Mucosa of rectum (tissue), 2 donors: ENCODE measurements at regions not wholly inside any gene's neighbourhood (a gene's known extent, or its start where the extent isn't known, plus 50 kb on each side); places are given as distances from the start of the nearest gene placed in this dataset.

Experiments used
- H3K27ac ChIP-seq, 2 donors: one replicate each; pipeline ENCODE4 v1.7.0; 2013; ENCODE audit warnings: inconsistent platforms in 2 of 2, low read depth in 2 of 2, low read length in 2 of 2
- H3K27me3 ChIP-seq, 2 donors: one replicate each; pipeline ENCODE4 v1.7.0; 2013; ENCODE audit warnings: low read length in 2 of 2; ENCODE audit not compliant: control insufficient read depth in 2 of 2, insufficient read depth in 2 of 2
- H3K36me3 ChIP-seq, 2 donors: one replicate each; pipeline ENCODE4 v1.7.0; 2013; ENCODE audit warnings: low read length in 2 of 2; ENCODE audit not compliant: control insufficient read depth in 2 of 2, insufficient read depth in 2 of 2
- H3K4me1 ChIP-seq, 2 donors: one replicate each; pipeline ENCODE4 v1.7.0; 2013; ENCODE audit warnings: low read length in 2 of 2, mild to moderate bottlenecking in 1 of 2; ENCODE audit not compliant: control insufficient read depth in 2 of 2, insufficient read depth in 2 of 2
- H3K4me3 ChIP-seq, 2 donors: one replicate each; pipeline ENCODE4 v1.7.0; 2013; ENCODE audit warnings: low read length in 2 of 2
- H3K9ac ChIP-seq, 2 donors: one replicate each; pipeline ENCODE4 v1.7.0; 2013; ENCODE audit warnings: low read length in 2 of 2, low read depth in 1 of 2, mild to moderate bottlenecking in 1 of 2
- H3K9me3 ChIP-seq, 2 donors: one replicate each; pipeline ENCODE4 v1.7.0; 2013; ENCODE audit warnings: low read length in 2 of 2; ENCODE audit not compliant: control insufficient read depth in 2 of 2
- donor health status: healthy.
- donor health status: Normal muscosa, but diverticular disease.

GRCh38 chr4:121228848-121229247, 64.7 kb upstream of the TNIP3 start:
- Histone ChIP-seq H3K27ac (no peak overlapping the region), H3K36me3 (no peaks in the 10 kb centered on the region), H3K9me3 (no peaks in the 10 kb centered on the region), H3K4me1 (no peaks in the 10 kb centered on the region), H3K4me3 (no peak overlapping the region), H3K9ac (no peak overlapping the region), H3K27me3 (no peaks in the 10 kb centered on the region)

DNA sequence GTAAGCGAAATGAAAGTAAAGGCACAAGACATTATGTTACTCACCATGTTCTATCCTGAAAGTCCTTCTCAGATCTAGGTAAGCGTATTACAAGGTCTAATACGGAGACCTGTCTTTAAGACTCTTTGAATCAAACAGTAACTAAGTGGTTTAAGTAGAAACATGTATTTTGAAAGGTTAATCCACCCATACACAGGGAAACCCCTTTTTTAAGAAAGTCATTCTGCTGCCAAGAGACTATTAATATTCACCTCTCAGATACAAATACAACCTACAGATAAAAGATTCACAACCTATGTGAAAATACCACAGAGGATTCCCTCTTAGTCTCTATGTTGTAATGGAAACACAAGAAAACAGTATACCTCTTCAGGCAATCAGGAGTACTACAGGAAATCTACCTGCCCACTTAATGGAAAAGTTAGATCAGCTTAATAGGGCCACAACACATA, 63.2 kb upstream of the TNIP3 start:
- Histone ChIP-seq H3K4me3 (peak overlapping the region in 1 of 2 donors; percentile 26), H3K36me3 (no peaks in the 10 kb centered on the region), H3K4me1 (no peaks in the 10 kb centered on the region), H3K9me3 (no peaks in the 10 kb centered on the region), H3K27me3 (no peaks in the 10 kb centered on the region), H3K27ac (no peak overlapping the region), H3K9ac (no peak overlapping the region)

- no peaks in the 10 kb centered on the region for H3K36me3 ChIP-seq
- no peaks in the 10 kb centered on the region for H3K9me3 ChIP-seq
- H3K27ac ChIP-seq = no peak overlapping the region
- no peaks in the 10 kb centered on the region for H3K4me1 ChIP-seq
- no peak overlapping the region for H3K9ac ChIP-seq
- peak overlapping the region in 1 of 2 donors; percentile 20 for H3K4me3 ChIP-seq
- no peaks in the 10 kb centered on the region for H3K27me3 ChIP-seq
These were observed 62.2 kb upstream of the TNIP3 start for GRCh38 chr4:121226362-121226761.

DNA sequence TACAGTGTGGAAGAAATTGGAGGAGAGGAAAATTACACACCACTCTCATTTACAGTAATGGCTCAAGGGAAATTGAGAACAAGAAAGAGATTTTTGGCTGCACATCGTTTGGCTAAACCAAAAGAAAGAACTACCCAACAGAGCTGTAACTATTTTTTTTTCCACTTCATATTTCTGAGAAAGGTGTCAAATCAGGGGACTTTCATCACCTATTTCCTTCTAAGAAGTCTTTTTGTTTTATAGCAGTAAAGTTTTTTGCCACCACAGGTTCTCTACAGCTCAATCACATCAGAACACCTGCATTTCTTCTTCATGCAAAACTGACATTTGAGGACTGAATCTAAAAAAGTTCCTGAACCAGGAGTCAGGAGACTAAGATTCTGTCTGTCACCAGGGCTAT, 57.5 kb upstream of the TNIP3 start:
- Histone ChIP-seq H3K27ac (no peak overlapping the region), H3K9me3 (no peaks in the 10 kb centered on the region), H3K27me3 (no peaks in the 10 kb centered on the region), H3K36me3 (no peaks in the 10 kb centered on the region), H3K4me1 (no peaks in the 10 kb centered on the region), H3K9ac (no peak overlapping the region), H3K4me3 (no peak overlapping the region)

DNA sequence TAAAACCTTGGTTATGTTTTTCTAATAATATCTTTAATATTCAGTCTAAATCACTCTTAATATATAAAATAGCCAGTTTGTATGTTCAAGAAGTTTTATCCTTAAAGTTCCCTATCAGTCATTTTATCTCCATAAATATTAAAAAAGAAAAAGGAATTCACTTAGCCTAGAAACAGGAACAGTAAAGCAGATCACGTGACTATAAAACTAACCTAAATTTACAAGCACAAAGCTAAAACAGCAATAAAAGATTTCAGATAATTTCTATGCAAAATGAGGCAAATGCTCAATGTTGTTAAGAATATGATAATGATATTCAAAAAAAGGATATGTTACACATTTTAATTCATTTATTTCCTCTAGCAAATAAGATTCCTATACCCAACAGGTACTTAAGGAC, 57.1 kb upstream of the TNIP3 start:
- H3K27ac ChIP-seq = no peak overlapping the region

DNA sequence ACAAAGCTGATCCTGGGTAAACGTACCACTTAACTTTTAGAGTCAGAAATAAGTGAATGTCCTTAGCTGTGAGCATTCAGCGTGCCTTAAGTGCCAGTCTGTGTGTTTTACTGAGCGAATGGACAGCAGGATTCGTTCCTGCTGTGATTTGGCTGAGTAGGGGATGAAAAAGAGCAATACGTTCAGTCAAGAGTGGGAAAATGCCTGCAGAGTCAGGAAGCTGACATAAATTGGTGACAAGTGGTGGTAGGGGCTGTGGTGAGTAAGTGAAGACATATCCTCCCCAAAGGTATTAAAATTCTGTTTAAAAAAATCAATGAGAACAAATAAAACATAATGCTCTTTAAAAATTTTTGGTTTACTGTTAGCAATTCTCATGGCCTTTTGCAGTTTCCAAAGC, 56.6 kb upstream of the TNIP3 start:
- H3K4me3 ChIP-seq = no peak overlapping the region
- no peak overlapping the region for H3K27ac ChIP-seq
- H3K36me3 ChIP-seq = no peaks in the 10 kb centered on the region
- H3K4me1 ChIP-seq = no peaks in the 10 kb centered on the region
- no peaks in the 10 kb centered on the region for H3K27me3 ChIP-seq
- H3K9me3 ChIP-seq = no peaks in the 10 kb centered on the region
- H3K9ac ChIP-seq = no peak overlapping the region

More for the DNA sequence above, 57.1 kb upstream of the TNIP3 start:
- Histone ChIP-seq H3K9ac (no peak overlapping the region), H3K36me3 (no peaks in the 10 kb centered on the region), H3K9me3 (no peaks in the 10 kb centered on the region), H3K4me3 (no peak overlapping the region), H3K4me1 (no peaks in the 10 kb centered on the region), H3K27me3 (no peaks in the 10 kb centered on the region)

DNA sequence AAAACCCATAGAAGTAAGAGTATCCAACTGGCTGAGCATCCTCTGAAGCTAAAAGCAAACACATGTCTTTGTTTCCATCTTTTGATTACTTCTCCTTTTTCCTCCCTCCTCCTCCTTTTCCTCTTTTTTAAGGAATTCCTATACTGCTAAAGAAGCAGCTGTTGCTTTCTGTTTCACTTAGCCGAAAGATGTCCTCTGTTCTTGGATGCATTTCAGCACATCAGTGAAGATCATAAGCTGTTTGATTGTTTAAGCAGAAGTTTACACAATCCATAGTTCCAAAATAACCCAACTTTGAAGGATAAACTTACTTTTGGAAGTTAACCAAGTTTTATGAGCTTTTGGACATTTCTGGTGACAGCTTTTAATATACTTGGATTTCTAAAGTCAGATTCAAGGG, 55.1 kb upstream of the TNIP3 start:
- Histone ChIP-seq H3K27me3 (no peaks in the 10 kb centered on the region), H3K27ac (no peak overlapping the region)

GRCh38 chr4:121217351-121217750, 53.2 kb upstream of the TNIP3 start:
- H3K9me3 ChIP-seq = no peaks in the 10 kb centered on the region
- no peaks in the 10 kb centered on the region for H3K36me3 ChIP-seq
- no peak overlapping the region for H3K4me3 ChIP-seq
- no peaks in the 10 kb centered on the region for H3K4me1 ChIP-seq
- H3K9ac ChIP-seq = no peak overlapping the region
- H3K27me3 ChIP-seq = no peaks in the 10 kb centered on the region
- no peak overlapping the region for H3K27ac ChIP-seq

More for the DNA sequence above, 55.1 kb upstream of the TNIP3 start:
- Histone ChIP-seq H3K4me1 (no peaks in the 10 kb centered on the region), H3K36me3 (no peaks in the 10 kb centered on the region), H3K9ac (no peak overlapping the region), H3K9me3 (no peaks in the 10 kb centered on the region), H3K4me3 (no peak overlapping the region)

GRCh38 chr4:121216461-121216860, 52.3 kb upstream of the TNIP3 start:
- no peak overlapping the region for H3K27ac ChIP-seq
- no peak overlapping the region for H3K9ac ChIP-seq
- H3K4me1 ChIP-seq = no peaks in the 10 kb centered on the region
- H3K27me3 ChIP-seq = no peaks in the 10 kb centered on the region
- H3K9me3 ChIP-seq = no peaks in the 10 kb centered on the region
- H3K36me3 ChIP-seq = no peaks in the 10 kb centered on the region
- H3K4me3 ChIP-seq = no peak overlapping the region

DNA sequence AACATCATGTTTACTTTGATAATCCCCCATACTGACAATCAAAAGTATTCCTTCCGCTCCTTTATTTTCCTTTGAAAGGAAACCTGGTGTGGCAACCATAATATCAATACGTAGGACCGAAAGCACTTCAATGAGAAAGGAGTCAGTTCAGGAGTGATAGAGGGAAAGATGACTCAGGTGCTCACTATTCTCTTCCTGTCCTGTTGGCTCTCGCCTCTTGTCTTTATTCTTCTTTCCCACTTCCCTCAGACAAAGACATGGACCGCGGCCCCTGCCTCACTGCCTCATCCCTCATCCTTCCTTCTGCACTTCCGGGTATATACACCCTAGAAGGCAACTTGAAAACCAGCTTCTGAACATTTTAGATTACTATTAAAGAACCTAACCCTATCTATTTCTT, 49.8 kb upstream of the TNIP3 start:
- Histone ChIP-seq H3K27ac (no peak overlapping the region), H3K9ac (no peak overlapping the region), H3K4me3 (no peak overlapping the region), H3K4me1 (no peaks in the 10 kb centered on the region), H3K36me3 (no peaks in the 10 kb centered on the region), H3K9me3 (no peaks in the 10 kb centered on the region), H3K27me3 (no peaks in the 10 kb centered on the region)
